ACHN (cell line): ENCODE measurements at regions not wholly inside any gene's neighbourhood (a gene's known extent, or its start where the extent isn't known, plus 50 kb on each side); places are given as distances from the start of the nearest gene placed in this dataset.

Source experiments
- DNase-seq: peaks from one replicate; pipeline ENCODE4 v3.0.0-alpha.2; 2015
- in situ Hi-C: cut with HindIII; loops from 2 replicates; pipeline ENCODE4 v1.10.0; 2017; ENCODE audit warnings: low sequenced_read_pairs, low pct_ligation_motif_present, low pct_unique_long_range_greater_than_20kb

DNA sequence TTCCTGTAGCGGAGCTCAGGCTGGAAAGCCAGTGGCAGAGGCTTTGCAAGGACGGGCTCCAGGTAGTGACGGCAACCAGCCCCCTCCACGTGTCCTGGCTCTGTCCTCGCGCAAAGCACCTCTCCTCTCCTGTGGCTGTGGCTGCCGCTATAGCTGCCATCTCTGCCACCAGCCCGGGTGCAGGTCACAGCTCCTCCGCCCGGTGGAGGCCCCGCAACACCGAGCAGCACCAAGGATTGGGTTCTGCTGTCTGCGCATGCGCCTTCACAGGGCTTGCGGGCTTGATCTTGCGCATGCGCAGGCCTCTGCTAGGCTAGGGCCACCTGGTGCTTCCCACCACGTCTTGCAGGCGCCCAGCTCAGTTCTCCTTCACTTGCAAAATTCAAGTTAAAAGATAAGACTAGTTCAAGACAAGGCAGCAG lies 625.4 kb downstream of the QKI start:
- no peak for DNase-seq
- in situ Hi-C loops, result no loop called here

DNA sequence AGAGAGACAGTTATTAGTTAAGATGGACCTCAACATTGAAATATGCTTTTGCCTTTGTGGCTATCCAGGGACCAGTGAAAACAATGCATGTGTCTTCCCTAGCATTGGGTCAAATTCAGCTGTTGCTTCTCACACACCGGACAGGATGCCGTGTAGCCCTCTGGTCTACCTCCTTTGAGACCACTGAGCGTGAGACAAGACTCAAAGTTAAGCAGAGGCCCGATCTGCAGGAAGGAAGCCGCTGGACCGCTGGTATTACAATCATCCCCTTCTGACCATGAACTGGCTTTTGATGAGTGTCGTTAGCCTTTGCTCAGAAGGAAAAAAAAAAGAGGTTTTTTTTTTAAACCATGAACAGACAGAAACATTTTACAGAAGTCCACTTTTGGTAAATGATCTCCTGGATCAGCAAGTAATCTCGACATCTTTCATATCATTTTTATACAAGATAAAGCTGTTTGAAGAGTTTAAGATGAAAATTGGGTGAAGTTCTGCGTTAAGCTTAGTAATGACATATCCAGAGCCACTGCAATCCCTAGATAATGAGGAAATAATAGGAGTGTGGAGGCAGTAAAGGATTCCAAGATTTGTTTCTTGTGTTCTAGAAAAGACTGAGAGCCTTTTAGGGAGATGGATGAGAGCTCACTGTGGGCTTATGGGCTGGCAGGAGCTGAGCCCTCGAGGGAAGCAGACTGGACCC lies 622.8 kb downstream of the QKI start:
- DNase-seq, result no peak
- in situ Hi-C loops, result no loop called here

DNA sequence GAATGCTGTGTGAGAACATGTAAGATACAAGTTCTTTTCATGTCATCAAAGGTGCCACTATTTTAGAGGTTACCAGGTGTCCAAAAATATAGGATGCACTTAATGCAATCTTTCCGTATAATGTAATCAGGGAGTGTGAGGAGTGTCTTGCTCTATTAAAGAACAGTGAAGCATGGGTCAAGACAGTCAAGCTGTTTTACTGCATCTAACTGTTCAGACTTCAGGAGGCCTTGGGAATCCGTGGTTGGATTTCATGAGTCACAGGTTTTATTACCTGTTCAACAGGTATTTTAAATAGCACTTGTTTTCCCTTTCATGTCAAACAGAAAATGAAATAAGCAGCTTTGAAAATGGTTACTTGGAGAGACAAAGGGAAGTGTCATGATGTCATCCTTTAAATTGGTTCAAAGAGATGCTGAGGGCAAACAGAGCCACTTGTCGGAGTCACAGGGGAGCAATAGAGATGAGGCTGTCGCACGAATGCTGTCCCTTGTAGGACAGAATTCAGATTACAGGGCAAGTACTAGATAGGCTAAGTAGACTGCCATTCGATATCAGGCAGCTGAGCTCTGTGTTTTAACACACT lies 621.5 kb downstream of the QKI start:
- in situ Hi-C loops, result no loop called here
- no peak for DNase-seq

GRCh38 chr6:164034602-164035140 lies 620.2 kb downstream of the QKI start:
- in situ Hi-C loops, result no loop called here
- DNase-seq, result no peak

DNA sequence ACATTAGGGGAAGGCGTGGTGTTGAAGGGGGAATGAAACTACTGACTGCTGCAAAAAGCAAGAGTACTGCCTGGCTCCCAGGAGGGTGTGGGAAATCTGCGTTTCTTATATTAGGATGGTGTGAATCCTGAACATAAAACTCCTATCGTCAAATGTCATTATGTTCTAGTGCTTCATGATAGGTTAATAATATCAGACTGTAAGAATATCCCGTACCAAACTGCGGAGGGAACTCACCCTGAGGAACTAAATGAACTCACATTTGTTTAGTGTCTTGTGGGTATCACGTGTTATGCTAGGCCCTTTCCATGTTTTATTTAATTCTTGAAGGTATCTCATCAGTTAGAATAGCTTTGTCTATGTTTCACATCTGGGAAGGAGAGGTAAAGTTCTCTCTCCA lies 610.7 kb downstream of the QKI start:
- no peak for DNase-seq
- in situ Hi-C loops, result no loop called here

- in situ Hi-C loops, result no loop called here
- no peak for DNase-seq
Measured at GRCh38 chr6:164023535-164023934, 609.0 kb downstream of the QKI start.

DNA sequence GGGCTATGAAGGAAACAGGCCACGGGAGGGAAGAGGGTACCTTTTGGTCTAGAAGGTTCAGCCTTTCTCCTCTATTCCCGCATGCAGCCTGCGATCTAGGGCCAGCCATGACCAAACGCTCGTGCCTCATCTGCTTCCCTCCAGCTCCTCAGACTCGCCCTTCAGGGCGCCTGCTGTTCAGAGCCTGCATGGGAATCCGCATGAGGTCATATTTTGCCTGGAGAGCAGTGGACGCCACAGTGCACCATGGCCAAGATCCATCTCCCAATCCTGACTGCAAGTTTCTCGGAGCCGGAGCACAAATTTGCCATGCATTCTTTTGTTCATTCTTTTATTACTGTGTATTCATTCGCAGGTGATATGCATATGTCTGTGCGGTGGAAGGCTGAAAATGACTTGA lies 608.1 kb downstream of the QKI start:
- DNase-seq, result no peak
- in situ Hi-C loops, result no loop called here

GRCh38 chr6:164021589-164022250 lies 607.2 kb downstream of the QKI start:
- no peak for DNase-seq

GRCh38 chr6:164020142-164020541 lies 605.6 kb downstream of the QKI start:
- DNase-seq, result no peak
- in situ Hi-C loops, result no loop called here

More at GRCh38 chr6:164021589-164022250, 607.2 kb downstream of the QKI start:
- in situ Hi-C loops, result no loop called here

DNA sequence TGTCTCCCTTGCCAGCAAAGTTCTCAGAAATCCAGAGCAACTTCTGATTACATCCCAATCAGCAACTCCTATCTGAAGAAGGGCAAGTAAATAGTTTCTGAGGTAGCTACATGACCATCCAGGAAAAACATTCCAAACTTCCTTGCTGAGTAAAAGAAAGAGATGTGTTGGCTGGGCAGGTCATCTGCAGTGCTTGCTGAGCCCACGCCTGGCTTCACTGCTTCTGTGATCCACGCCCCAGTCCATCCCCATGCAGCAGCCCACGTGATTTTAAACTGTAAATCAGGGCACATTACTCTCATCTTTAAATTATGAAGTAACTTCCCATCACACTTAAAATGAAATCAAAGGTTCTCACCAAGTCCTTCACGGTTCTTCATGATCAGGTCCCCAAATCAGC lies 603.6 kb downstream of the QKI start:
- in situ Hi-C loops, result no loop called here
- no peak for DNase-seq

DNA sequence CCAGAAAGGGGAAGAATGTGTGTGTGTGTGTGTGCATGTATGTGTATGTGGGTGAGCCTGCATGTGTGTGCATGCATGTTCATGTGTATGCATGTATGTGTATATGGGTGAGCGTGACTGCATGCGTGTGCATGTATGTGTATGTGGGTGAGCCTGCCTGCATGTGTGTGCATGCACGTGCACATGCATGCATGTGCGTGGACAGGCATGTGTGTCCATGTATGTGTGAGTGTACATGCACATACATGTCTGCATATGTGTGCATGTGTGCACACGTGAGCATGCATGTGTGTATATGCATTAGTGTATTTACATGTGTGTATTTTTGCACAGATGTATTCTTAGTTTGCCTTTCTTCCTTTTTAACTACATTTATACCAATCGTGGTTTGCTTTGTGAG lies 601.5 kb downstream of the QKI start:
- in situ Hi-C loops, result no loop called here
- DNase-seq, result no peak

DNA sequence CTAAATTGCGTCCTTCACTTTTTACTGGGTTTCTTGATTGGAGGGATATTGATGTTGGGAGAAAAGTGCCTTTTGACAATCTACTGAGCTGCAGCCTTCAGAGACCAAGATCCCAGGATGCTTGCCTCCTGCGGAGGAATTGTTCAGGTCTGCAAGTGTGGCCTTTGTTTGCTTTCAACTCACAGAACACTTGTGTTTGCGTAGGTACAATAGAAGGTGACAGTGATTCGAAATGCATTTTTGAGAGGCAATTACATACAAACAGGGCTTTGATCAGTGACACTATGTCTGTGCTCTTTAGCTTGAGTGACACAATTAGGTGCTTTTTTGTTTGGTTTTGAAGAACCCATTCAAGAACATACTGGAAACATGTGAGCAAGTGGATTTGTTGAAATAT lies 600.6 kb downstream of the QKI start:
- DNase-seq, result no peak
- in situ Hi-C loops, result no loop called here

DNA sequence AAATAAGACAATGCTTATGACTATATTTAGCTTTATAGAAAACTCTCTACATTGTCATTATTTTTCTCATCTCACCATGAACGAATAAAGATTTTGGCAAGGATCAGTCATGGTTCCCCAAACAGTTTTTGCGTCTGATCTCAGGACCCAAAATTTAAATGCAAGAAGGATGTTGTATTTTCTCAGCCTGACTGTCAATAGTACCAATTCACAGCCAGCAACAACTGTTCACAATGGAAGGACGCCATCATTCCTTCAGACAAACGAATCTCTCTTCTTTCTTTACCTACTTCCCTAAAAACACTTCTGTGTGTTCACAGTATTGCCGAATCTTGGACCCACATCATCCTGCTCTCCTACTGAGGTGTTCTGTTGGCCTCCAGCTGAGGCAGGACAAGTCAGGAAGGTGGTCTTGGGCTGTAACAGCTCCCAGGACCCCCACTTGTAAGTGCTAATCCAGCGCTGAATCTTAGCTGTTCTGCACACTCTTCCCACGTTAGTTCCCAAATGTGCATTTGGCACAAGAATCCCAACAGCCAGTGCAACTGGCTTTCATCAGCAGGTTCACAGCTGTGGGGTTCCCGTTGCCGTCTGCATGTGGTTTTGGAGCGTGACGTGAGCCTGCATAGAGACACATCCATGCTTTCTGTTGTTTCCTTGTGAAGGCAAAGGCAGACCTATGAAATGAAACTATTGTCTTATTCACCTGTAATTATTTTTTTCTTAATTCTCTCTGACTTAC lies 600.0 kb downstream of the QKI start:
- DNase-seq, result no peak
- in situ Hi-C loops, result no loop called here

DNA sequence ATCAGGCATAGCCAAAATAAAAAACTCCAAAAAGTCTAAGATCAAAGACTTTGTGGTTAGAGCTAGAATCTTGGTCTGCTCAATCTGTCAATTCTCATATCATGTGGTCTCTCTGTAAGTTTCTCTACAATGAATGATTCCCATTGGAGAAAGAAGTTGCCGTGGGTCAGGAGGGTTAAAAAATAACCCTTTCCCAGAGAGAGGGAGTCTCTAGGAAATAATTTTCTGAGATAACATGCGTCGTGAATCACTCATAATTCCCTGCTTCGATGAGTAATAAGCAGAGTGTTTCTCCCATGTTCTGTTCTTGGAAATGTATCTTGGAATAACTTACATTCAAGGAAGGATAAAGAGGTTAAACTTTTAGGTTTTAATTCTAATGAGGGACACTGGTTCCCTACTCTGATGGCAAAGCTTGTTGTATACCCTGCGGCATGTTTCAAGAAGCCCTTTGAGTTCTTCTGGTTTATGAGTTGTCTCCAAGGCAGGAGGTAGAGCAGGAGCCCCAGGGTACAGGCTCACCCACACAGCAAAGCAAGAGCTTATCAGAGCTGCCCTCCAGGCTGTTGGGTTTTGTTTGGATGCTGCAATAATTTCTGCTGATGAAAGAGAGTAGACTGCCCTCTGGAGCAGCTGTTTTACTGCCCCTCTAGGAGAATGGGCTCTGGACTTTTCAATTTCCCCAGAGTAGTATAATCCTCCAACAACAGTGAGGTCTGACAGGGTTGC lies 599.1 kb downstream of the QKI start:
- in situ Hi-C loops, result no loop called here
- DNase-seq, result no peak

DNA sequence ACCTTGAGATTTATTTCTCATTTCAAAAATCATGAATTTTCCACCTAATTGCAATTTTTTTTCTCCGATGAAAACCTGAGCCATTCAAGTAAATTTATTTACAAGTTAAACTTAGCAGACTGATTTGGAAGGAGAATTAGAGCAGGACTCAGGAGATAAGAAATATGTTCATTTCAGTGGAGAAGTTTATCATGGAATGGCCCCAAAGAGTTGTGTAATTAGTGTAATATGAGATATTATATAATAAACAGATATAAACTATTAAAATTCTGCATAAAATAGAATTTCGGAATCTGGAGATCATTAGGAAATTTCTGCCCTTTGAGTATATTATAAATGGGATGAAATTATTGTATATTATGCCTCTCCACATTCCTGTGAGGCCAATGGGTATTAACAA lies 596.8 kb downstream of the QKI start:
- in situ Hi-C loops, result no loop called here
- DNase-seq, result no peak

DNA sequence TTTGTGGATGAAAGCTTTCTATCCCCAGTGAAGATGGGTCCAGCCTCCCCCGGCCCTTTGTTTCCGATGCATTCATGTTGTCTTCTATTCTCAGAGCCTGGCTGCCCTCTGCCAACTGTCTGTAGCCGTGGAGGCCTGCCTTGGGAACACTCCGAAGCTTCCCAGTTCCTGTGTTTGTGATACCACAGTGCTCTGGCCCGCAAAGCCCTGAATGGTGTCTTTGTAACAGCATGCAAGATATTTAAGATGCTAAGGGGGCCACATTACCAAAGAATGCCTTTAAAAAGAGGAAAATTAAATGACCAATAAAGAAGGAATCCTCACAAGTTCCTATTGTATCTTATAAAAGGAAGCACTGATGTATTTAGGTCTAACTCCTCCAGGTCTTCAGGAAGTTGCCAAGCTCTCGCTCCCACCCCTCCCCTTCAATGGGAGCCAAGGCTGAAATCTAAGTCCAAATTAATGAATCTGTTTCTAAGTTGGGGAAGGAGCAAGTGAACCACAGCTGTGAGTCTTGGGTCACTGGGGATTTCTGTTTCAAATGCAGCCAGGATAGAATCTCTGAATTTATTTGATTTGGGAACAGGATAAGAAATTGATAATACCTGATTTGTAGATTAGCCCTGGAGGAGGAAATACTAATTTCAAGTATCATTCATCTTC lies 596.1 kb downstream of the QKI start:
- DNase-seq, result no peak
- in situ Hi-C loops, result no loop called here

GRCh38 chr6:164008902-164009301 lies 594.4 kb downstream of the QKI start:
- DNase-seq, result no peak
- in situ Hi-C loops, result no loop called here

DNA sequence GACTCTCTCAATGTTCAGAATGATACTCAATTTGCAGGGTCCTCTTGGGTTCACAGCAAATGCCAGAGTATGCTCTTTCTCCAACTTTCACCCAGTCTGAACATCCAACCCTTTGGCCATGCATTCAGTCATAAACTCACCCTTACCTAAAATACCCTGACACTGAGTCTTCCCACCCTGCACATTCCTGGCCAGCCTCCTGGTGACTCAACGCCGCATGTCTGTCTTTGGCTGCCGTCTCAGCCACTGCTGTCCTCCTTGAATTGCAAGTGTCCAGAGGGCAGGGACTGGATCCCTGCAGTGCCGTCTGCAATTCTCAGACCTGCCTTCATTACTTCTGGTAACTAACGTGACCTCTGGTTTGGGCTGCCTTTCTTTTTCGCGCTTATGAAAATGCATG lies 593.4 kb downstream of the QKI start:
- DNase-seq, result no peak
- in situ Hi-C loops, result no loop called here
